ENCODE measurements at regions not wholly inside any gene's neighbourhood (a gene's known extent, or its start where the extent isn't known, plus 50 kb on each side); places are given as distances from the start of the nearest gene placed in this dataset.
"Not testable (repeated sequence)": the region's sequence is repeated elsewhere in the genome, so short reads cannot be mapped to it uniquely, and the experiment has no call there.

- no peak for DNase-seq (ENCODE audit: low read depth)
- H3K4me3 ChIP-seq (ENCODE audit: low read depth, low read length), result no peak overlapping the region
- no peak for TF ChIP-seq CTCF (IDR thresholded peaks at IDR 0.05; ENCODE audit: low read depth, low read length, missing control alignments)
These were observed 591.8 kb upstream of the CPEB2 start for GRCh38 chr4:14410516-14410915.

- no peak overlapping the region for H3K4me3 ChIP-seq (ENCODE audit: low read depth, low read length)
- no peak for TF ChIP-seq CTCF (IDR thresholded peaks at IDR 0.05; ENCODE audit: low read depth, low read length, missing control alignments)
- no peak for DNase-seq (ENCODE audit: low read depth)
These were observed 587.1 kb upstream of the CPEB2 start for GRCh38 chr4:14415146-14415545.

GRCh38 chr4:14419516-14419915, 582.8 kb upstream of the CPEB2 start:
- TF ChIP-seq CTCF (IDR thresholded peaks at IDR 0.05; ENCODE audit: low read depth, low read length, missing control alignments), result no peak
- no peak for DNase-seq (ENCODE audit: low read depth)
- no peak overlapping the region for H3K4me3 ChIP-seq (ENCODE audit: low read depth, low read length)

GRCh38 chr4:14426297-14426696, 576.0 kb upstream of the CPEB2 start:
- not testable (repeated sequence) for DNase-seq (ENCODE audit: low read depth); H3K4me3 ChIP-seq (ENCODE audit: low read depth, low read length)

- TF ChIP-seq CTCF (IDR thresholded peaks at IDR 0.05; ENCODE audit: low read depth, low read length, missing control alignments), result no peak
- H3K4me3 ChIP-seq (ENCODE audit: low read depth, low read length), result no peak overlapping the region
- no peak for DNase-seq (ENCODE audit: low read depth)
These were observed 574.2 kb upstream of the CPEB2 start for GRCh38 chr4:14428125-14428524.

GRCh38 chr4:14431155-14432134, 570.8 kb upstream of the CPEB2 start:
- no peak for TF ChIP-seq CTCF (IDR thresholded peaks at IDR 0.05; ENCODE audit: low read depth, low read length, missing control alignments)
- no peak overlapping the region for H3K4me3 ChIP-seq (ENCODE audit: low read depth, low read length)
- DNase-seq (ENCODE audit: low read depth), result no peak

- no peak overlapping the region for H3K4me3 ChIP-seq (ENCODE audit: low read depth, low read length)
- DNase-seq (ENCODE audit: low read depth), result no peak
- TF ChIP-seq CTCF (IDR thresholded peaks at IDR 0.05; ENCODE audit: low read depth, low read length, missing control alignments), result no peak
These were observed 567.8 kb upstream of the CPEB2 start for GRCh38 chr4:14434483-14434882.

All from GM12864 (cell line).